PFSK-1 (cell line): ENCODE measurements at regions not wholly inside any gene's neighbourhood (a gene's known extent, or its start where the extent isn't known, plus 50 kb on each side); places are given as distances from the start of the nearest gene placed in this dataset.

Experiments used
- FOXP2 ChIP-seq: optimal IDR thresholded peaks from 2 replicates; pipeline ENCODE3; 2011; ENCODE audit warnings: borderline replicate concordance, control low read depth, inconsistent platforms; ENCODE audit not compliant: insufficient read depth; ENCODE audit errors: extremely low read length, extremely low read depth
- POLR2AphosphoS5 ChIP-seq: IDR thresholded peaks from 2 replicates; pipeline ENCODE4 v1.6.1; 2012; ENCODE audit warnings: low read depth, mild to moderate bottlenecking, control low read depth, low read length, moderate library complexity
- SIN3A ChIP-seq: IDR thresholded peaks from 2 replicates; pipeline ENCODE4 v1.6.1; 2012; ENCODE audit warnings: mild to moderate bottlenecking, low read length, moderate library complexity, borderline replicate concordance; ENCODE audit not compliant: insufficient read depth
- TAF1 ChIP-seq: IDR thresholded peaks from 2 replicates; pipeline ENCODE4 v1.6.1; 2012; ENCODE audit warnings: low read length, control low read depth, borderline replicate concordance; ENCODE audit not compliant: insufficient read depth
- TF ChIP-seq, protein P1 (sequence below), 2 experiments: IDR thresholded peaks; 2 replicates each; pipeline versions ENCODE4 v1.6.1 to v1.8.0; 2011 to 2012; ENCODE audit warnings: low read depth in 2 of 2, low read length in 2 of 2, control low read depth in 1 of 2, inconsistent platforms in 1 of 2, mild to moderate bottlenecking in 1 of 2, moderate library complexity in 1 of 2; ENCODE audit not compliant: insufficient read depth in 1 of 2

- no peak for TF ChIP-seq TAF1
- TF ChIP-seq POLR2AphosphoS5: no peak
- no peak for TF ChIP-seq SIN3A
- TF ChIP-seq, protein P1, sequence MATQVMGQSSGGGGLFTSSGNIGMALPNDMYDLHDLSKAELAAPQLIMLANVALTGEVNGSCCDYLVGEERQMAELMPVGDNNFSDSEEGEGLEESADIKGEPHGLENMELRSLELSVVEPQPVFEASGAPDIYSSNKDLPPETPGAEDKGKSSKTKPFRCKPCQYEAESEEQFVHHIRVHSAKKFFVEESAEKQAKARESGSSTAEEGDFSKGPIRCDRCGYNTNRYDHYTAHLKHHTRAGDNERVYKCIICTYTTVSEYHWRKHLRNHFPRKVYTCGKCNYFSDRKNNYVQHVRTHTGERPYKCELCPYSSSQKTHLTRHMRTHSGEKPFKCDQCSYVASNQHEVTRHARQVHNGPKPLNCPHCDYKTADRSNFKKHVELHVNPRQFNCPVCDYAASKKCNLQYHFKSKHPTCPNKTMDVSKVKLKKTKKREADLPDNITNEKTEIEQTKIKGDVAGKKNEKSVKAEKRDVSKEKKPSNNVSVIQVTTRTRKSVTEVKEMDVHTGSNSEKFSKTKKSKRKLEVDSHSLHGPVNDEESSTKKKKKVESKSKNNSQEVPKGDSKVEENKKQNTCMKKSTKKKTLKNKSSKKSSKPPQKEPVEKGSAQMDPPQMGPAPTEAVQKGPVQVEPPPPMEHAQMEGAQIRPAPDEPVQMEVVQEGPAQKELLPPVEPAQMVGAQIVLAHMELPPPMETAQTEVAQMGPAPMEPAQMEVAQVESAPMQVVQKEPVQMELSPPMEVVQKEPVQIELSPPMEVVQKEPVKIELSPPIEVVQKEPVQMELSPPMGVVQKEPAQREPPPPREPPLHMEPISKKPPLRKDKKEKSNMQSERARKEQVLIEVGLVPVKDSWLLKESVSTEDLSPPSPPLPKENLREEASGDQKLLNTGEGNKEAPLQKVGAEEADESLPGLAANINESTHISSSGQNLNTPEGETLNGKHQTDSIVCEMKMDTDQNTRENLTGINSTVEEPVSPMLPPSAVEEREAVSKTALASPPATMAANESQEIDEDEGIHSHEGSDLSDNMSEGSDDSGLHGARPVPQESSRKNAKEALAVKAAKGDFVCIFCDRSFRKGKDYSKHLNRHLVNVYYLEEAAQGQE (IDR thresholded peaks at IDR 0.05; ENCODE audit: insufficient read depth in 1 of 2, low read depth in 2 of 2, low read length in 2 of 2): no peak
- TF ChIP-seq FOXP2: no peak
Measured at GRCh38 chr4:140315438-140315837, 58.0 kb upstream of the SCOC start.
